Astrocyte (in vitro differentiated cells and primary cell): ENCODE measurements at regions not wholly inside any gene's neighbourhood (a gene's known extent, or its start where the extent isn't known, plus 50 kb on each side); places are given as distances from the start of the nearest gene placed in this dataset.

Source experiments
- DNase-seq: peaks from one replicate; pipeline ENCODE4 v3.0.0-alpha.2; 2010; ENCODE audit warnings: low read depth
- FAIRE-seq: peaks from 2 replicates; lab custom pipeline; 2011; peaks lifted over from hg19 to GRCh38; lab: Jason Lieb, UNC
- H2AFZ ChIP-seq: 2 replicates; pipeline ENCODE4 v1.6.0; 2012; ENCODE audit warnings: low read depth, low read length, inconsistent platforms
- H3K27ac ChIP-seq: 2 replicates; pipeline ENCODE4 v1.5.1; 2011; ENCODE audit warnings: low read depth, low read length, inconsistent platforms
- H3K27me3 ChIP-seq: 2 replicates; pipeline ENCODE4 v1.6.0; 2011; ENCODE audit warnings: low read length, inconsistent platforms; ENCODE audit not compliant: insufficient read depth
- H3K36me3 ChIP-seq: 2 replicates; pipeline ENCODE4 v1.5.1; 2011; ENCODE audit warnings: low read length, inconsistent platforms; ENCODE audit not compliant: insufficient read depth
- H3K4me1 ChIP-seq: 2 replicates; pipeline ENCODE4 v1.5.1; 2011; ENCODE audit warnings: low read length, inconsistent platforms; ENCODE audit not compliant: insufficient read depth
- H3K4me2 ChIP-seq: 2 replicates; pipeline ENCODE4 v1.6.0; 2012; ENCODE audit warnings: low read length, inconsistent platforms
- H3K4me3 ChIP-seq: 2 replicates; pipeline ENCODE4 v1.5.1; 2011; ENCODE audit warnings: low read depth, mild to moderate bottlenecking, low read length, inconsistent platforms; ENCODE audit not compliant: insufficient read depth
- H3K79me2 ChIP-seq: 2 replicates; pipeline ENCODE4 v1.6.0; 2012; ENCODE audit warnings: mild to moderate bottlenecking, low read length, inconsistent platforms; ENCODE audit not compliant: insufficient read depth
- H3K9ac ChIP-seq: 2 replicates; pipeline ENCODE4 v1.6.0; 2012; ENCODE audit warnings: mild to moderate bottlenecking, low read length, inconsistent platforms
- H3K9me3 ChIP-seq: 2 replicates; pipeline ENCODE4 v1.5.1; 2012; ENCODE audit warnings: low read depth, mild to moderate bottlenecking, low read length, inconsistent platforms; ENCODE audit not compliant: insufficient read depth
- H4K20me1 ChIP-seq: 2 replicates; pipeline ENCODE4 v1.6.0; 2012; ENCODE audit warnings: low read length, inconsistent platforms; ENCODE audit not compliant: insufficient read depth
- H3K27ac Mint-ChIP-seq: one replicate; pipeline ENCODE4 v1.8.0; 2021; ENCODE audit warnings: mild to moderate bottlenecking, mixed read lengths; ENCODE audit not compliant: unreplicated experiment
- H3K27me3 Mint-ChIP-seq: one replicate; pipeline ENCODE4 v1.8.0; 2021; ENCODE audit warnings: low read depth, mixed read lengths; ENCODE audit not compliant: unreplicated experiment
- H3K36me3 Mint-ChIP-seq: one replicate; pipeline ENCODE4 v1.8.0; 2021; ENCODE audit warnings: low read depth, mixed read lengths; ENCODE audit not compliant: unreplicated experiment
- H3K4me1 Mint-ChIP-seq: one replicate; pipeline ENCODE4 v1.8.0; 2021; ENCODE audit warnings: low read depth, mixed read lengths; ENCODE audit not compliant: unreplicated experiment
- H3K4me3 Mint-ChIP-seq: one replicate; pipeline ENCODE4 v1.8.0; 2021; ENCODE audit warnings: mild to moderate bottlenecking, moderate library complexity, mixed read lengths; ENCODE audit not compliant: unreplicated experiment
- H3K9me3 Mint-ChIP-seq: one replicate; pipeline ENCODE4 v1.8.0; 2021; ENCODE audit warnings: mild to moderate bottlenecking, mixed read lengths; ENCODE audit not compliant: unreplicated experiment
- EZH2 ChIP-seq: IDR thresholded peaks from 2 replicates; pipeline ENCODE4 v1.6.1; 2012; ENCODE audit warnings: mild to moderate bottlenecking, low read length, inconsistent platforms; ENCODE audit not compliant: insufficient read depth
- TF ChIP-seq, protein P1 (sequence below): IDR thresholded peaks from 2 replicates; pipeline ENCODE4 v1.5.1; 2011; ENCODE audit warnings: low read depth, mild to moderate bottlenecking, inconsistent platforms, low read length, moderate library complexity; ENCODE audit not compliant: insufficient read depth

DNA sequence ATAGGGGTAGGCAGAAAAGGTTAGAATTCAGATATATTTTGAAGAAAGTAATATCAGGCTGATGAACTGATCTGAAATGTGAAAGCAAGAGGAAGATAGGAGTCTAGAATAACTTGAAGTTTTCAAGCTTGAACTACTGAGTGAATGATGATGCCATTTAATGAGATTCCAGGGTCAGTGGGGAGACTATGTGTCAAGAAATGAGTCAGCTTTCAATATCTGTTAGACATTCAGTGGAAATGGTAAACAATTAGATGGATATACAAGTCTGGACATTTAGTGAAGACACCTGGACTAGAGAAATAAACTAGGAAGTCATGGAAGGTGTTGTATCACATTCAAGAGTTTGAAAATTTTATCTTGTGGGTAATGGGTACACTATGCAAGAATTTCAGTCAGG, 326.9 kb downstream of the FSIP2 start:
- Mint-ChIP-seq H3K36me3 (no peaks in the 10 kb centered on the region), H3K9me3 (no peaks in the 10 kb centered on the region), H3K27ac (no peak overlapping the region), H3K4me3 (no peak overlapping the region), H3K27me3 (no peaks in the 10 kb centered on the region), H3K4me1 (peaks cover 4% of the 10 kb centered on the region)
- FAIRE-seq (no peak), DNase-seq (no peak)
- no peaks in the 10 kb centered on the region for H3K9me3 ChIP-seq
- H3K4me1 ChIP-seq, result no peaks in the 10 kb centered on the region
- no peak overlapping the region for H3K4me3 ChIP-seq
- no peaks in the 10 kb centered on the region for H3K36me3 ChIP-seq
- no peak overlapping the region for H3K9ac ChIP-seq
- no peaks in the 10 kb centered on the region for H3K79me2 ChIP-seq
- H3K27me3 ChIP-seq, result no peaks in the 10 kb centered on the region
- no peaks in the 10 kb centered on the region for H4K20me1 ChIP-seq
- H3K4me2 ChIP-seq, result no peak overlapping the region
- H2AFZ ChIP-seq, result no peak overlapping the region
- TF ChIP-seq, protein P1, sequence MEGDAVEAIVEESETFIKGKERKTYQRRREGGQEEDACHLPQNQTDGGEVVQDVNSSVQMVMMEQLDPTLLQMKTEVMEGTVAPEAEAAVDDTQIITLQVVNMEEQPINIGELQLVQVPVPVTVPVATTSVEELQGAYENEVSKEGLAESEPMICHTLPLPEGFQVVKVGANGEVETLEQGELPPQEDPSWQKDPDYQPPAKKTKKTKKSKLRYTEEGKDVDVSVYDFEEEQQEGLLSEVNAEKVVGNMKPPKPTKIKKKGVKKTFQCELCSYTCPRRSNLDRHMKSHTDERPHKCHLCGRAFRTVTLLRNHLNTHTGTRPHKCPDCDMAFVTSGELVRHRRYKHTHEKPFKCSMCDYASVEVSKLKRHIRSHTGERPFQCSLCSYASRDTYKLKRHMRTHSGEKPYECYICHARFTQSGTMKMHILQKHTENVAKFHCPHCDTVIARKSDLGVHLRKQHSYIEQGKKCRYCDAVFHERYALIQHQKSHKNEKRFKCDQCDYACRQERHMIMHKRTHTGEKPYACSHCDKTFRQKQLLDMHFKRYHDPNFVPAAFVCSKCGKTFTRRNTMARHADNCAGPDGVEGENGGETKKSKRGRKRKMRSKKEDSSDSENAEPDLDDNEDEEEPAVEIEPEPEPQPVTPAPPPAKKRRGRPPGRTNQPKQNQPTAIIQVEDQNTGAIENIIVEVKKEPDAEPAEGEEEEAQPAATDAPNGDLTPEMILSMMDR, result no peak
- TF ChIP-seq EZH2, result no peak
- no peak overlapping the region for H3K27ac ChIP-seq

DNA sequence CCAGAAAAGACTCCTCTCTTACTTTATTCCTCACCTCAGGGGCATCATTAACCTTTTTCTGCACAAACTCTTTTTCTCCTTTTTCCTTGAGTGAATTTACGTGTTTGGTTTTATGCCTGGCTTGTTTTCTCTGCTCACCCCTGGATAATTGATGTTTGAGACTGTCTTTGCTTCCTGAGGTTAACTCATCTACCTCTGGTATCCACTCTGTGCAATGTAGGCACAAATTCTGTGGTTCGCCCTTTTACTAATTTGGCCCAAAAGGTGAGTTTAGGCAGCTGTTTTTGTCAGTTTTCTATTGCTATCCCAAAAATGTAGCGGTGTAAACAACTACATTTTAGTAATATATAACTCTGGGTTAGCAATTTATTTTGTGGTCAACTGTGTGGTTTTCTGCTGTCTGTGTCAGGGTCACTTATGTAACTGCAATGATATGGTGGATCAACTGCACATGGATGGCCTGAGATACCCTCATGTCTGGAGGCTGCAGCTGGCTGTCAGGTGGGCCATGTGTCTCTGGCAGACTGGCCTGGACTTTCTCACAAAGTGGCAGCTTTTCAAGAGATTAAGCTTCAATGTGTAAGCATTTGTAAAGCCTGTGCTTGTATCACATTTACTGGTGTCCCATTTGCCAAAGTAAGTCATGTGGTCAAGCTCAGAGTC, 329.7 kb downstream of the FSIP2 start:
- no peak overlapping the region for H3K9ac ChIP-seq
- H3K4me1 Mint-ChIP-seq, result no peaks in the 10 kb centered on the region
- H3K4me2 ChIP-seq, result no peak overlapping the region
- H3K9me3 Mint-ChIP-seq, result no peaks in the 10 kb centered on the region
- no peak overlapping the region for H2AFZ ChIP-seq
- H3K36me3 Mint-ChIP-seq, result no peaks in the 10 kb centered on the region
- no peak overlapping the region for H3K27ac ChIP-seq
- H3K36me3 ChIP-seq, result no peaks in the 10 kb centered on the region
- no peaks in the 10 kb centered on the region for H3K27me3 ChIP-seq
- H3K9me3 ChIP-seq, result no peaks in the 10 kb centered on the region
- no peaks in the 10 kb centered on the region for H3K79me2 ChIP-seq
- no peak for FAIRE-seq
- no peaks in the 10 kb centered on the region for H3K4me1 ChIP-seq
- H3K4me3 ChIP-seq, result no peak overlapping the region
- DNase-seq, result peak; percentile 10
- no peaks in the 10 kb centered on the region for H4K20me1 ChIP-seq
- H3K4me3 Mint-ChIP-seq, result no peak overlapping the region
- TF ChIP-seq, protein P1, result no peak
- no peak for TF ChIP-seq EZH2
- no peaks in the 10 kb centered on the region for H3K27me3 Mint-ChIP-seq
- H3K27ac Mint-ChIP-seq, result no peak overlapping the region

DNA sequence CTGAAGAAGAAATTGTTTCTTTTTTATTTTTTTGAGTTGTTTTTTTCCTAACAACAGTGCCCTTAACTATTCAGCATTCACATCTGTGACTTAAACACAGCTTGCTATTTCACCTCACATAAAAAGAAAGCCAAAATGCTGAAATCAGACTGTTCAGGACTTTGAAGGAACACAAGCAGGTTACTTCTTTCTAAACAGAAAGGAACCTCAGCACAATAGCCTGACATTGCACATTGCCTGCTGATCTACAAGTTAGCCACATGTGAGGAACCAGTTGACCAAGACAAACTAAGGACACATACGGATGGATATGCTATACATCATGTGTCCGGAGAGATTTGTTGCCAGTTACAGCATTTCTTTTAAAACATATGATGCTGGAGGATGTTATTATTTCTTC, 331.1 kb downstream of the FSIP2 start:
- Mint-ChIP-seq H3K27ac (no peak overlapping the region), H3K9me3 (peaks cover 2% of the 10 kb centered on the region), H3K36me3 (no peaks in the 10 kb centered on the region), H3K4me1 (no peaks in the 10 kb centered on the region), H3K27me3 (no peaks in the 10 kb centered on the region), H3K4me3 (no peak overlapping the region)
- Histone ChIP-seq H3K9me3 (no peaks in the 10 kb centered on the region), H3K4me3 (no peak overlapping the region), H3K9ac (no peak overlapping the region), H3K27me3 (no peaks in the 10 kb centered on the region), H3K79me2 (no peaks in the 10 kb centered on the region), H3K27ac (no peak overlapping the region), H3K36me3 (no peaks in the 10 kb centered on the region), H3K4me2 (no peak overlapping the region), H2AFZ (no peak overlapping the region), H4K20me1 (no peaks in the 10 kb centered on the region), H3K4me1 (no peaks in the 10 kb centered on the region)
- no peak for FAIRE-seq
- no peak for TF ChIP-seq EZH2
- TF ChIP-seq, protein P1, result no peak
- no peak for DNase-seq
